BLaER1 treated with 17β-estradiol and CSF1 and Interleukin-3, amounts not matched to agents 10 nM and 100 nM (cell line): ENCODE measurements at regions not wholly inside any gene's neighbourhood (a gene's known extent, or its start where the extent isn't known, plus 50 kb on each side); places are given as distances from the start of the nearest gene placed in this dataset.

Source experiments
- H3K27ac ChIP-seq, 11 experiments: shearing (Covaris generic); formaldehyde crosslinking; 2 replicates each; pipeline ENCODE4 v1.8.1; 2022
- H3K27me3 ChIP-seq, 11 experiments: shearing (Covaris generic); formaldehyde crosslinking; 2 replicates each; pipeline ENCODE4 v1.8.1; 2022
- H3K36me3 ChIP-seq, 11 experiments: shearing (Covaris generic); formaldehyde crosslinking; 2 replicates each; pipeline ENCODE4 v1.8.1; 2022
- H3K4me1 ChIP-seq, 10 experiments: shearing (Covaris generic); formaldehyde crosslinking; 2 replicates each; pipeline ENCODE4 v1.8.1; 2022
- H3K4me2 ChIP-seq, 11 experiments: shearing (Covaris generic); formaldehyde crosslinking; 2 replicates each; pipeline ENCODE4 v1.8.1; 2022
- H3K4me3 ChIP-seq, 10 experiments: shearing (Covaris generic); formaldehyde crosslinking; 2 replicates each; pipeline ENCODE4 v1.8.1; 2022
- H3K9ac ChIP-seq, 11 experiments: shearing (Covaris generic); formaldehyde crosslinking; 2 replicates each; pipeline ENCODE4 v1.8.1; 2022
- H3K9me3 ChIP-seq, 11 experiments: shearing (Covaris generic); formaldehyde crosslinking; replicated peaks in 1 of 11; 2 replicates each; pipeline ENCODE4 v1.8.1; 2022
- H4K20me1 ChIP-seq, 11 experiments: shearing (Covaris generic); formaldehyde crosslinking; 2 replicates each; pipeline ENCODE4 v1.8.1; 2022
- Cebpa-rat ChIP-seq, 11 experiments: shearing (Covaris generic); IDR thresholded peaks; 2 replicates each; pipeline ENCODE4 v1.8.1; 2022

GRCh38 chr21:26412885-26413284, 160.2 kb downstream of the CYYR1 start:
- Histone ChIP-seq H3K9ac (no peak overlapping the region), H3K27me3 (no peaks in the 10 kb centered on the region), H3K27ac (no peak overlapping the region), H3K9me3 (no peaks in the 10 kb centered on the region; a peak in 1 of 22 replicates), H4K20me1 (no peaks in the 10 kb centered on the region), H3K4me3 (no peak overlapping the region), H3K4me1 (no peaks in the 10 kb centered on the region), H3K4me2 (no peak overlapping the region), H3K36me3 (no peaks in the 10 kb centered on the region)
- TF ChIP-seq Cebpa-rat (IDR thresholded peaks at IDR 0.05), result no peak

GRCh38 chr21:26409735-26410134, 163.4 kb downstream of the CYYR1 start:
- no peaks in the 10 kb centered on the region for H4K20me1 ChIP-seq
- H3K9ac ChIP-seq, result no peak overlapping the region
- H3K4me3 ChIP-seq, result no peak overlapping the region
- no peak; a peak in 1 of 22 replicates for TF ChIP-seq Cebpa-rat (IDR thresholded peaks at IDR 0.05)
- H3K4me1 ChIP-seq, result peaks cover 14 to 21% (median 18%) of the 10 kb centered on the region in 10 experiments
- H3K27me3 ChIP-seq, result no peaks in the 10 kb centered on the region
- no peak overlapping the region for H3K27ac ChIP-seq
- no peaks in the 10 kb centered on the region; a peak in 1 of 22 replicates for H3K9me3 ChIP-seq
- no peak overlapping the region for H3K4me2 ChIP-seq
- no peaks in the 10 kb centered on the region for H3K36me3 ChIP-seq

- H4K20me1 ChIP-seq, result no peaks in the 10 kb centered on the region
- no peak overlapping the region for H3K4me2 ChIP-seq
- no peak overlapping the region for H3K27ac ChIP-seq
- no peaks in the 10 kb centered on the region for H3K27me3 ChIP-seq
- H3K4me1 ChIP-seq, result peaks cover 14 to 25% (median 19%) of the 10 kb centered on the region in 10 experiments
- H3K4me3 ChIP-seq, result no peak overlapping the region
- H3K36me3 ChIP-seq, result no peaks in the 10 kb centered on the region
- no peak overlapping the region for H3K9ac ChIP-seq
- H3K9me3 ChIP-seq, result no peaks in the 10 kb centered on the region; a peak in 1 of 22 replicates
- no peak for TF ChIP-seq Cebpa-rat (IDR thresholded peaks at IDR 0.05)
Measured at GRCh38 chr21:26408511-26408910, 164.6 kb downstream of the CYYR1 start.

GRCh38 chr21:26406526-26406925, 166.6 kb downstream of the CYYR1 start:
- Histone ChIP-seq H3K9me3 (no peaks in the 10 kb centered on the region; a peak in 1 of 22 replicates), H3K9ac (0 out of 22 replicates have a peak overlapping the region, but pooled peaks of 1 of the 11 experiments have one; percentile 4), H4K20me1 (no peaks in the 10 kb centered on the region), H3K27me3 (no peaks in the 10 kb centered on the region), H3K4me3 (no peak overlapping the region), H3K27ac (peak overlapping the region in 6 of 11 experiments; percentile 5 to 61 (median 48); a peak in 6 of 22 replicates), H3K36me3 (no peaks in the 10 kb centered on the region), H3K4me1 (peaks cover 14 to 25% (median 19%) of the 10 kb centered on the region in 10 experiments), H3K4me2 (peak overlapping the region in 6 of 11 experiments; percentile 55 to 80 (median 68); a peak in 11 of 22 replicates)
- no peak for TF ChIP-seq Cebpa-rat (IDR thresholded peaks at IDR 0.05)

- no peaks in the 10 kb centered on the region for H3K36me3 ChIP-seq
- peak overlapping the region; percentile 48 to 83 (median 62) for H3K4me2 ChIP-seq
- no peaks in the 10 kb centered on the region for H3K27me3 ChIP-seq
- H3K4me3 ChIP-seq, result peak overlapping the region in 3 of 10 experiments; percentile 9 to 16 (median 16); a peak in 3 of 20 replicates
- H3K9me3 ChIP-seq, result peaks cover 0 to 3% (median 0%) of the 10 kb centered on the region in 11 experiments; a peak in 1 of 22 replicates
- 0 out of 22 replicates have a peak overlapping the region, but pooled peaks of 2 of the 11 experiments have one; percentile 4 to 7 for H3K9ac ChIP-seq
- peaks cover 14 to 25% (median 19%) of the 10 kb centered on the region in 10 experiments for H3K4me1 ChIP-seq
- TF ChIP-seq Cebpa-rat (IDR thresholded peaks at IDR 0.05), result no peak
- no peaks in the 10 kb centered on the region for H4K20me1 ChIP-seq
- H3K27ac ChIP-seq, result peak overlapping the region in 9 of 11 experiments; percentile 18 to 61 (median 47); a peak in 15 of 22 replicates
Measured at GRCh38 chr21:26405735-26406361, 167.2 kb downstream of the CYYR1 start.

GRCh38 chr21:26405071-26405470, 168.0 kb downstream of the CYYR1 start:
- Histone ChIP-seq H3K4me2 (peak overlapping the region; percentile 48 to 83 (median 62); a peak in 19 of 22 replicates), H3K4me1 (peaks cover 14 to 25% (median 19%) of the 10 kb centered on the region in 10 experiments), H3K27me3 (no peaks in the 10 kb centered on the region), H3K36me3 (no peaks in the 10 kb centered on the region), H3K9ac (0 out of 22 replicates have a peak overlapping the region, but pooled peaks of 1 of the 11 experiments have one; percentile 15), H3K4me3 (no peak overlapping the region), H4K20me1 (no peaks in the 10 kb centered on the region), H3K27ac (peak overlapping the region in 6 of 11 experiments; percentile 18 to 61 (median 44); a peak in 4 of 22 replicates), H3K9me3 (peaks cover 0 to 11% (median 0%) of the 10 kb centered on the region in 11 experiments; a peak in 2 of 22 replicates)
- TF ChIP-seq Cebpa-rat (IDR thresholded peaks at IDR 0.05), result no peak

- Histone ChIP-seq H3K4me1 (peaks cover 14 to 25% (median 19%) of the 10 kb centered on the region in 10 experiments), H3K27me3 (no peaks in the 10 kb centered on the region), H3K4me3 (no peak overlapping the region), H3K27ac (no peak overlapping the region; a peak in 1 of 22 replicates), H3K9me3 (peaks cover 0 to 19% (median 0%) of the 10 kb centered on the region in 11 experiments; a peak in 4 of 22 replicates), H3K9ac (no peak overlapping the region), H3K4me2 (peak overlapping the region in 3 of 11 experiments; percentile 59 to 74 (median 62); a peak in 4 of 22 replicates), H3K36me3 (no peaks in the 10 kb centered on the region), H4K20me1 (no peaks in the 10 kb centered on the region)
- no peak for TF ChIP-seq Cebpa-rat (IDR thresholded peaks at IDR 0.05)
Measured at GRCh38 chr21:26404288-26404687, 168.8 kb downstream of the CYYR1 start.

GRCh38 chr21:26403321-26403720, 169.8 kb downstream of the CYYR1 start:
- Histone ChIP-seq H3K4me2 (no peak overlapping the region), H3K36me3 (no peaks in the 10 kb centered on the region), H3K4me1 (peaks cover 14 to 25% (median 19%) of the 10 kb centered on the region in 10 experiments)

GRCh38 chr21:26397545-26397944, 175.5 kb downstream of the CYYR1 start:
- H3K4me1 ChIP-seq, result no peaks in the 10 kb centered on the region
- no peak overlapping the region for H3K9ac ChIP-seq
- no peaks in the 10 kb centered on the region for H3K27me3 ChIP-seq
- peak overlapping the region in 1 of 11 experiments; percentile 7; a peak in 1 of 22 replicates for H3K4me2 ChIP-seq
- no peaks in the 10 kb centered on the region for H4K20me1 ChIP-seq
- no peak overlapping the region for H3K4me3 ChIP-seq
- no peak overlapping the region; a peak in 1 of 22 replicates for H3K27ac ChIP-seq
- H3K9me3 ChIP-seq, result peaks cover 0 to 23% (median 0%) of the 10 kb centered on the region in 11 experiments; a peak in 3 of 22 replicates
- no peaks in the 10 kb centered on the region for H3K36me3 ChIP-seq
- TF ChIP-seq Cebpa-rat (IDR thresholded peaks at IDR 0.05), result no peak

More at GRCh38 chr21:26403321-26403720, 169.8 kb downstream of the CYYR1 start:
- H3K27me3 ChIP-seq, result no peaks in the 10 kb centered on the region
- no peaks in the 10 kb centered on the region for H4K20me1 ChIP-seq
- no peak overlapping the region for H3K27ac ChIP-seq
- H3K9me3 ChIP-seq, result peaks cover 0 to 23% (median 0%) of the 10 kb centered on the region in 11 experiments; a peak in 4 of 22 replicates
- TF ChIP-seq Cebpa-rat (IDR thresholded peaks at IDR 0.05), result no peak
- no peak overlapping the region for H3K4me3 ChIP-seq
- no peak overlapping the region for H3K9ac ChIP-seq
